Suprapubic skin (tissue), 3 donors: ENCODE measurements at regions not wholly inside any gene's neighbourhood (a gene's known extent, or its start where the extent isn't known, plus 50 kb on each side); places are given as distances from the start of the nearest gene placed in this dataset.

Source experiments
- CTCF ChIP-seq, 2 donors: fragments of 200-600 bp in 1 of 2; fragments of 450-650 bp in 1 of 2; sonication (generic) in 1 of 2; IDR thresholded peaks; one replicate each; pipeline ENCODE4 v1.5.1; 2016 to 2019; ENCODE audit warnings: antibody characterized with exemption in 2 of 2, mild to moderate bottlenecking in 1 of 2, moderate library complexity in 1 of 2
- EP300 ChIP-seq: sonication (generic); formaldehyde crosslinking; IDR thresholded peaks from one replicate; pipeline ENCODE4 v1.6.1; 2017; ENCODE audit warnings: antibody characterized with exemption
- POLR2A ChIP-seq, 2 donors: fragments of 450-650 bp; IDR thresholded peaks; one replicate each; pipeline ENCODE4 v1.6.1; 2017; ENCODE audit warnings: antibody characterized with exemption in 2 of 2, mild to moderate bottlenecking in 2 of 2, moderate library complexity in 2 of 2

DNA sequence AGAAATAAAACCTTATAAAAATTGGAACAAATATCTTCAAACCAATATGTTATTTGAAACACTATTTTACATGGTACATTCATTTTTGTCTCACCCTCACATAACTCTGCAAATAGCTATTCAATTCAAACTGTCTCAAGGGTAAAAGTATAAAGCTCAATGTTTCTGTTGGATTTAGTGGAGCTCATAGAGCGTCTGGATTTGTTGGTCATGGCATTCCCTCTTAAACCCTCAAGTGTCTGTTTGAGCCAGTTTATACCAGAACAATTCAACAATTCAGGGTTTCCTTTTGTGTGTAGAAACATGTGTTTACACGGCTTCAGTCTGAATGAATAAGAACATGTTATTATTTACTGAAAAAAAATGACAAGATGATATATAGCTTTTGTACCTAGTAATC lies 161.6 kb downstream of the PCDH18 start:
- TF ChIP-seq CTCF (IDR thresholded peaks at IDR 0.05) (no peak), POLR2A (IDR thresholded peaks at IDR 0.05) (no peak), EP300 (no peak)
